ENCODE measurements at regions not wholly inside any gene's neighbourhood (a gene's known extent, or its start where the extent isn't known, plus 50 kb on each side); places are given as distances from the start of the nearest gene placed in this dataset.
"Not testable (repeated sequence)": the region's sequence is repeated elsewhere in the genome, so short reads cannot be mapped to it uniquely, and the experiment has no call there.

- DNase-seq (ENCODE audit: low spot score): no peak
Measured at GRCh38 chr6:159522877-159523547, 170.0 kb downstream of the SOD2 start.

- no peak for DNase-seq (ENCODE audit: low spot score)
Measured at GRCh38 chr6:159521962-159522361, 171.1 kb downstream of the SOD2 start.

GRCh38 chr6:159520002-159520401, 173.0 kb downstream of the SOD2 start:
- no peak for DNase-seq (ENCODE audit: low spot score)

DNA sequence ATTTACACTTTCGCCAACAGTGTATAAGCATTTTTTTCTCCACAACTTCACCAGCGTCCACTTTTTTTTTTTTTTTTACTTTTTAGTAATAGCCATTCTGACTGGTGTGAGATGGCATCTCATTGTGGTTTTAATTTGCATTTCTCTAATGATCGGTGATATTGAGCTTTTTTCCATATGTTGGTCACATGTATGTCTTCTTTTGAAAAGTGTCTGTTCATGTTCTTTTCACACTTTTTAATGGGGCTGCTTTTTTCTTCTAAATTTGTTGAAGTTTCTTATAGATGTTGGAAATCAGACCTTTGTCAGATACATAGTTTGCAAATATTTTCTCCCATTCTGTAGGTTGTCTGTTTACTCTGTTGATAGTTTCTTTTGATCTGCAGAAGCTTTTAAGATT, 177.2 kb downstream of the SOD2 start:
- DNase-seq (ENCODE audit: low spot score): not testable (repeated sequence)

DNA sequence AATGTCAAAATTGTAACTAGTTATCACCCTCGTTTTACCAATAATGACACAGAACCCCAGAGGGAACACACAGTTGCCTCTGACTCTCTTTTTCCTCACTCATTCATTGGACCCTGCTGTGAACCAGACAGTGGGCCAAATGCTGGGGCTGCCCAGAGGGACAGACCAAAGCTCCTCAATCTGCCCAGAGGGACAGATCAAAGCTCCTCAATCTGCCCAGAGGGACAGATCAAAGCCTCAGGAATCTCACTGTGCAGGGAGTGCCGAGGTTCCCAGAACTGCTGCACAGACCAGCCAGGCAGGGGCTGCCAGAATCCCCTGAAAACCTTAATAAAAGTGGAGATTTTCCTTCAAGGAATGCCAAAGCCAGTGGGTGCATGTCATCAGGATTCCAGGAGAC, 179.1 kb downstream of the SOD2 start:
- no peak for DNase-seq (ENCODE audit: low spot score)

DNA sequence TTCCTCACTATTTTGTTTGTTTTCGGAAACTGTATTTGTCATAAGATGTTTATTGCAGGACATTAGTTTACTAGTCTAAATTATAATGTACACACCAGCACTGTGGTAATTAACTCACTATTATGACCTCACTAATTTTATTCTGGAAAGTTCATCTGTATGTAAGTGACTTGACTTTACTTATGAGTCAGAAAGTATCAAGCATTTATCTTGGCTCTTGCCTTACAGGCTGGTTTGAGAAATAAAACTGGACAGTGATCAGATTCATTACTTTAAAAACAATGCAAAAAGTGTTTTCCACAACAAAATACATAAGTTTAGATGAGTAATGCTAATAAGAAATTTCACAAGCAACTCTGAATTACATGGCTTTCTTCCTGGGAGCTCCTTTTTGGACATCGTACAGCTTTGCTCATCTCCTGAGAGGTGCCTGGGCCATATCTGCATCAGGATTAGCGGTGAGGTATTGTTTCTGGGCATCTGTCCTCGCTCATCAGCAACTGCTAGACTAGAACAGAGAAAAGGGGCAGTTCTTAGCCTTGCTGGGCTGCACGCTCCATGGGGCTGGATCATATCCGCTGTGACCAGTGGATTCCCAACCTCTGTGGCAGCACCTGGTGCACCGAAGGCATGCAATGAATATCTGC, 179.8 kb downstream of the SOD2 start:
- no peak for DNase-seq (ENCODE audit: low spot score)

DNA sequence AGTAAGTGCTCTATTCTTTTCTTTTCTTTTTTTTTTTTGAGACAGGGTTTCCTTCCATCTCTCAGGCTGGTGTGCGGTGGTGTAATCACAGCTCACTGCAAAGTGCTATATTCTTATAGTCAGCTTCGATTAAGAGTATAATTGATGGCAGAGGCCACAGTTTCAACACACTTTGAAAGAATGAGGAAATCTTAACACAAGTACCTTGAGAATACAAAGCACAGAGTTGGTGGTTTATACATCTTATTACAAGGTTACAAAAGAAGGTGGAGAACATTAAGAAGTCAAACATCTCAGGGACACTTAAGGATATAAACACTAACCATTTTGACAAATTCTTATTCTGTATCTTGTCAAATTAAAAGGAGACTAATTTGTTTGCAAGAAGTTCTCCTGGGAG, 180.5 kb downstream of the SOD2 start:
- DNase-seq (ENCODE audit: low spot score): no peak

GRCh38 chr6:159512104-159512503, 180.9 kb downstream of the SOD2 start:
- no peak for DNase-seq (ENCODE audit: low spot score)

- no peak for DNase-seq (ENCODE audit: low spot score)
Measured at GRCh38 chr6:159510141-159510540, 182.9 kb downstream of the SOD2 start.

DNA sequence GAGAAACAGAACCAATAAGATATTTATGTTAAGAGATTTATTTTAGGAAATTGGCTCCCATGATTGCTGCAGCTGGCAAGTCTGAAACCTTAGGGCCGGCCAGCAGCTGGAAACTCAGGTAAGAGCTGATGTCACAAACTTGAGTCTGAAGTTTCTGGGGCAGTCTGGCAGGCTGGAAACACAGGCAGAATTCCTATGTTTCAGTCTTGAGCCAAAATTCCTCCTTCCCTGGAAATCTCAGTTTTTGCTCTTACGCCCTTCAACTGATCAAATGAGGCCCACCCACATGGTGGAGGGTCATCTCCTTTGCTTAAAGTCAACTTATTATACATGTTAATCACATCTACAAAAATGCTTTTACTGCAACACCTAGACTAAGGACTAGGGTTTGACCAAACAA, 184.1 kb downstream of the SOD2 start:
- no peak for DNase-seq (ENCODE audit: low spot score)

- no peak for DNase-seq (ENCODE audit: low spot score)
Measured at GRCh38 chr6:159506048-159506447, 187.0 kb downstream of the SOD2 start.

GRCh38 chr6:159505140-159505922, 187.7 kb downstream of the SOD2 start:
- peak; percentile 2 for DNase-seq (ENCODE audit: low spot score)

- DNase-seq (ENCODE audit: low spot score): no peak
Measured at GRCh38 chr6:159501558-159501957, 191.5 kb downstream of the SOD2 start.

- DNase-seq (ENCODE audit: low spot score): no peak
Measured at GRCh38 chr6:159499034-159499433, 194.0 kb downstream of the SOD2 start.

DNA sequence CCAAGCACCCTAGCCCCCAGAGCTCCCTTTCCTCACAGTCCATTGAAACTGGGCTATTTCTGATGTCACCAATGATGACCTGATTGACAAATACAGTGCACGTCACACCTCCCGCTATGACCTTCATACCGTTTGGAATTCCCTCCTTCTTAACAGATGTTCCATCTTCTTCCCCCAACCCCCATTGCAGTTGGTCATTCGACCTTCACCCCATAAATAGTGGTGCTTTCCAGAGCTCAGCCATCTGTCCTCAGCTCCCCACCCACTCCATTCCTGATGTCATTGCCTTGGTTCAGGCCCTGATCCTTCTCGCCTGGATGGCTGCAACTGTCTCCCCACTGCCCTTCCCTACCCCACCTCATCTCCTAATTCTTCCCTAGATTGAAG, 198.5 kb downstream of the SOD2 start:
- no peak for DNase-seq (ENCODE audit: low spot score)

GRCh38 chr6:159493898-159494585, 199.0 kb downstream of the SOD2 start:
- DNase-seq (ENCODE audit: low spot score): no peak

- no peak for DNase-seq (ENCODE audit: low spot score)
Measured at GRCh38 chr6:159493231-159493897, 199.7 kb downstream of the SOD2 start.

- DNase-seq (ENCODE audit: low spot score): peak; percentile 42
Measured at GRCh38 chr6:159490298-159490937, 202.6 kb downstream of the SOD2 start.

DNA sequence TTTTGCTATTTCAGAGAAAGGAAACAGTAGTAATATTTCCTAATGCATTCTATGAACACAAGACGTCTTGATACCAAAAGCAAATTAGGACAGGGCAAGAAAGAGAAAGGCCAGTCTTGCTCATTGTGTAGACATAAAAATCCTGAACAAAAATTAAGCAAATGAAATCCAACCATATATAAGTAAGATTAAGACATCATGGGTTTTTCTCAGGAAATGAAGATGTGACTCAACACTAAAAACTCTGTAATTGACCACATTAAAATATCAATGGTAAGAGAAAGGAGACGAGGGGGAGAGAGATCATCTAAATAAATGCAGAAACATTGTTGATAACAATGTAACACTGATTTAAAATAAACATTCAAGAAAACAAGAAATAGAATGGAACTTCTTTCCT, 205.4 kb downstream of the SOD2 start:
- DNase-seq (ENCODE audit: low spot score): no peak

GRCh38 chr6:159483259-159483658, 209.8 kb downstream of the SOD2 start:
- DNase-seq (ENCODE audit: low spot score): no peak

DNA sequence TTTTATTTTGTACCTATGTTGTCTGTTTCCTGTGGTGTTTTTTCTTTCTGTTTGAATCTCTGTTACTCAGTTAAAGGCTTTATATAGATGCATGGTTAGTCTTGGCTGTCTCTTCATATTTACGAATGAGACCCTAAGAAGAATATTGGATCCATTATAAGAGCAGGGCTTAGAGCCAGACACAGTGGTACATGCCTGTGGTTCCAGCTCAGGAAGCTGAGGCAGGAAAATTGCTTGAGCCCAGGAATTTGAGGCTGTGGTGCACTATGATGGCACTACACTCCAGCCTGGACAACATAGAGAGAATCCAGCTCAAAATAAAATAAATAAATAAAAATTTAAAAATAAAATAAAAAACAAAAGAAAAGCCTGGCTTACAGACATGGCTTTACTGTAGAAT, 211.1 kb downstream of the SOD2 start:
- no peak for DNase-seq (ENCODE audit: low spot score)

DNA sequence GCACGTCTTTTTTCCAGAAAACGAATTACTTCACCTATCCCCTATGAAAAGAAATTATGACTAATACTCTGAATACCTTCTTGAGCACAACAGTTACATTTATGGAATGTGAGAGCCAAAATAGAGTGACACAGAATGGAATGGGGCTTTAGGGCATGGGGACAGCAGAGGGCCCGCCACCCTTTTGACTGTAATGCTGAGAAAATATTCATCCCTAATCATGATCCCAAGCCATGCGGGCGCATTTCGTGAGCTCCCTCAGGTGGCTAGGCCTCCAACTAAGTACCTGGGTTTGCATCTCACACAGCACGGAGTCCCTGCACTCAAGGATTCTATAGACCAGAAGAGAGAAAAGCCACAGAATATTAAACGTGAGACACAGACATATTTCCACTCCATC, 212.6 kb downstream of the SOD2 start:
- no peak for DNase-seq (ENCODE audit: low spot score)

Data from globus pallidus (tissue), 1 donor.